Panc1 (cell line): ENCODE measurements at regions not wholly inside any gene's neighbourhood (a gene's known extent, or its start where the extent isn't known, plus 50 kb on each side); places are given as distances from the start of the nearest gene placed in this dataset.

ENCODE experiments used
- ATAC-seq: fragments of 200-7000 bp; cut with Tn5 transposase; 2 replicates; pipeline ENCODE4 v1.9.1; 2020; ENCODE audit warnings: mild to moderate bottlenecking, moderate library complexity
- BruUV-seq: library from RNA; stranded (reverse); fragments of 400-500 nt; replicated peaks from 2 replicates; lab custom pipeline; 2021; lab: Mats Ljungman, UMichigan
- CTCF ChIA-PET: fragments of 300-600 bp; sonication (Branson Sonifier 250); formaldehyde crosslinking; loops from one replicate; lab custom pipeline; 2022; ENCODE audit warnings: antibody characterized with exemption; lab: Charles Lee
- POLR2A ChIA-PET: fragments of 300-600 bp; sonication (Branson Sonifier 250); formaldehyde crosslinking; loops from one replicate; lab custom pipeline; 2022; ENCODE audit warnings: antibody characterized with exemption; lab: Charles Lee
- DNase-seq: peaks from one replicate; pipeline ENCODE4 v3.0.0-alpha.2; 2010; ENCODE audit warnings: low read depth, low spot score
- H3K27ac ChIP-seq: 2 replicates; pipeline ENCODE4 v1.5.1; 2011; ENCODE audit warnings: mild to moderate bottlenecking, low read length, inconsistent platforms
- H3K27me3 ChIP-seq: fragments of 200-500 bp; sonication (Bioruptor generic); 2 replicates; pipeline ENCODE4 v1.6.0; 2014; ENCODE audit warnings: low read length, inconsistent platforms; ENCODE audit not compliant: control insufficient read depth, insufficient read depth
- H3K36me3 ChIP-seq: fragments of 200-500 bp; sonication (Bioruptor generic); 2 replicates; pipeline ENCODE4 v1.5.1; 2014; ENCODE audit warnings: inconsistent platforms, mild to moderate bottlenecking, low read length, moderate library complexity; ENCODE audit not compliant: control insufficient read depth, insufficient read depth
- H3K4me1 ChIP-seq: 2 replicates; pipeline ENCODE4 v1.5.1; 2011; ENCODE audit warnings: inconsistent platforms, mild to moderate bottlenecking, low read length, moderate library complexity; ENCODE audit not compliant: control insufficient read depth, insufficient read depth
- H3K4me3 ChIP-seq, 2 experiments: 2 replicates each; pipeline ENCODE4 v1.5.1; 2011 to 2012; ENCODE audit warnings: low read depth in 2 of 2, low read length in 2 of 2, mild to moderate bottlenecking in 2 of 2, inconsistent platforms in 1 of 2, moderate library complexity in 1 of 2
- H3K9me3 ChIP-seq: fragments of 200-500 bp; sonication (Bioruptor generic); 2 replicates; pipeline ENCODE4 v1.5.1; 2014; ENCODE audit warnings: low read depth, mild to moderate bottlenecking, inconsistent platforms, low read length, moderate library complexity; ENCODE audit not compliant: control insufficient read depth, insufficient read depth
- POLR2AphosphoS5 ChIP-seq: IDR thresholded peaks from 2 replicates; pipeline ENCODE4 v1.6.1; 2012; ENCODE audit warnings: mild to moderate bottlenecking, low read depth, low read length, moderate library complexity
- SIN3A ChIP-seq: IDR thresholded peaks from 2 replicates; pipeline ENCODE4 v1.6.1; 2012; ENCODE audit warnings: low read depth, mild to moderate bottlenecking, low read length, moderate library complexity, borderline replicate concordance; ENCODE audit not compliant: insufficient read depth
- TCF7L2 ChIP-seq: IDR thresholded peaks from 2 replicates; pipeline ENCODE4 v1.6.1; 2011; ENCODE audit warnings: mild to moderate bottlenecking, low read depth, low read length, inconsistent platforms
- in situ Hi-C: cut with HindIII; loops from 2 replicates; pipeline ENCODE4 v1.10.0; 2016; ENCODE audit warnings: low sequenced_read_pairs, low pct_unique_long_range_greater_than_20kb
- intact Hi-C: fragments of 100-400 bp; cut with micrococcal nuclease; formaldehyde crosslinking; loops from one replicate; pipeline ENCODE4 v1.10.0; 2022; ENCODE audit not compliant: unreplicated experiment
- TF ChIP-seq, protein P1 (sequence below), 2 experiments: IDR thresholded peaks; 2 replicates each; pipeline ENCODE4 v1.6.1; 2011 to 2012; ENCODE audit warnings: low read depth in 2 of 2, control low read depth in 1 of 2, low read length in 1 of 2, mild to moderate bottlenecking in 1 of 2, moderate library complexity in 1 of 2; ENCODE audit not compliant: insufficient read depth in 1 of 2
- TF ChIP-seq, protein P2 (sequence below): fragments of 450-650 bp; IDR thresholded peaks from 2 replicates; pipeline ENCODE4 v1.5.1; 2017; ENCODE audit warnings: mild to moderate bottlenecking

DNA sequence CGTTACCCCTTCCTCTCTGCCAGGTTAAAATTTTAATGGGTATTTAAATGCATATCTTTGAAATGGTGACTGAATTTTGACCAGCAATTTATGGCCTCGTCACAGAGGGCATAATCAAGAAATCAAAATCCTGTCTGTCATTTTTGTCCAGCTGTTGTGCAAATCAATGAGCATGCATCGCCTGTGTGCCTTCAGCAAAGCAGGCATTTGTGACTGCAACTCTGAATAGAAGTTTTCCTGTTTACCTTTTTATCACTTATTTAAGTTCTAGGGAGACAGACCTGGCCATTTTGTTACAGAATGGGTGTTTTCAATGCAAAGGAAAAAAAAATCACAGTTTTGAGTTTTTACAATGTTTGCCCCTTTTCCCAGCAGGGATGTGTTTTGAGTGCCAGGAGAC lies 107.4 kb downstream of the PPM1A start:
- BruUV-seq = no TSS peak
- intact Hi-C loops = no loop called here
- TF ChIP-seq, protein P1, sequence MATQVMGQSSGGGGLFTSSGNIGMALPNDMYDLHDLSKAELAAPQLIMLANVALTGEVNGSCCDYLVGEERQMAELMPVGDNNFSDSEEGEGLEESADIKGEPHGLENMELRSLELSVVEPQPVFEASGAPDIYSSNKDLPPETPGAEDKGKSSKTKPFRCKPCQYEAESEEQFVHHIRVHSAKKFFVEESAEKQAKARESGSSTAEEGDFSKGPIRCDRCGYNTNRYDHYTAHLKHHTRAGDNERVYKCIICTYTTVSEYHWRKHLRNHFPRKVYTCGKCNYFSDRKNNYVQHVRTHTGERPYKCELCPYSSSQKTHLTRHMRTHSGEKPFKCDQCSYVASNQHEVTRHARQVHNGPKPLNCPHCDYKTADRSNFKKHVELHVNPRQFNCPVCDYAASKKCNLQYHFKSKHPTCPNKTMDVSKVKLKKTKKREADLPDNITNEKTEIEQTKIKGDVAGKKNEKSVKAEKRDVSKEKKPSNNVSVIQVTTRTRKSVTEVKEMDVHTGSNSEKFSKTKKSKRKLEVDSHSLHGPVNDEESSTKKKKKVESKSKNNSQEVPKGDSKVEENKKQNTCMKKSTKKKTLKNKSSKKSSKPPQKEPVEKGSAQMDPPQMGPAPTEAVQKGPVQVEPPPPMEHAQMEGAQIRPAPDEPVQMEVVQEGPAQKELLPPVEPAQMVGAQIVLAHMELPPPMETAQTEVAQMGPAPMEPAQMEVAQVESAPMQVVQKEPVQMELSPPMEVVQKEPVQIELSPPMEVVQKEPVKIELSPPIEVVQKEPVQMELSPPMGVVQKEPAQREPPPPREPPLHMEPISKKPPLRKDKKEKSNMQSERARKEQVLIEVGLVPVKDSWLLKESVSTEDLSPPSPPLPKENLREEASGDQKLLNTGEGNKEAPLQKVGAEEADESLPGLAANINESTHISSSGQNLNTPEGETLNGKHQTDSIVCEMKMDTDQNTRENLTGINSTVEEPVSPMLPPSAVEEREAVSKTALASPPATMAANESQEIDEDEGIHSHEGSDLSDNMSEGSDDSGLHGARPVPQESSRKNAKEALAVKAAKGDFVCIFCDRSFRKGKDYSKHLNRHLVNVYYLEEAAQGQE (IDR thresholded peaks at IDR 0.05; ENCODE audit: insufficient read depth in 1 of 2, low read depth in 2 of 2, low read length in 1 of 2) = no peak
- TF ChIP-seq, protein P2, sequence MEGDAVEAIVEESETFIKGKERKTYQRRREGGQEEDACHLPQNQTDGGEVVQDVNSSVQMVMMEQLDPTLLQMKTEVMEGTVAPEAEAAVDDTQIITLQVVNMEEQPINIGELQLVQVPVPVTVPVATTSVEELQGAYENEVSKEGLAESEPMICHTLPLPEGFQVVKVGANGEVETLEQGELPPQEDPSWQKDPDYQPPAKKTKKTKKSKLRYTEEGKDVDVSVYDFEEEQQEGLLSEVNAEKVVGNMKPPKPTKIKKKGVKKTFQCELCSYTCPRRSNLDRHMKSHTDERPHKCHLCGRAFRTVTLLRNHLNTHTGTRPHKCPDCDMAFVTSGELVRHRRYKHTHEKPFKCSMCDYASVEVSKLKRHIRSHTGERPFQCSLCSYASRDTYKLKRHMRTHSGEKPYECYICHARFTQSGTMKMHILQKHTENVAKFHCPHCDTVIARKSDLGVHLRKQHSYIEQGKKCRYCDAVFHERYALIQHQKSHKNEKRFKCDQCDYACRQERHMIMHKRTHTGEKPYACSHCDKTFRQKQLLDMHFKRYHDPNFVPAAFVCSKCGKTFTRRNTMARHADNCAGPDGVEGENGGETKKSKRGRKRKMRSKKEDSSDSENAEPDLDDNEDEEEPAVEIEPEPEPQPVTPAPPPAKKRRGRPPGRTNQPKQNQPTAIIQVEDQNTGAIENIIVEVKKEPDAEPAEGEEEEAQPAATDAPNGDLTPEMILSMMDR = no peak
- TF ChIP-seq POLR2AphosphoS5 (no peak), TCF7L2 (no peak), SIN3A (no peak)
- POLR2A ChIA-PET = no interaction called here
- no peaks in the 10 kb centered on the region for H3K27me3 ChIP-seq
- no peak for ATAC-seq
- H3K4me1 ChIP-seq = no peaks in the 10 kb centered on the region
- CTCF ChIA-PET = no interaction called here
- DNase-seq = no peak
- no peaks in the 10 kb centered on the region for H3K9me3 ChIP-seq
- H3K27ac ChIP-seq = no peak overlapping the region
- H3K4me3 ChIP-seq = no peak overlapping the region
- H3K36me3 ChIP-seq = no peaks in the 10 kb centered on the region; the same call in 1 of the 2 replicates
- in situ Hi-C loops = no loop called here

DNA sequence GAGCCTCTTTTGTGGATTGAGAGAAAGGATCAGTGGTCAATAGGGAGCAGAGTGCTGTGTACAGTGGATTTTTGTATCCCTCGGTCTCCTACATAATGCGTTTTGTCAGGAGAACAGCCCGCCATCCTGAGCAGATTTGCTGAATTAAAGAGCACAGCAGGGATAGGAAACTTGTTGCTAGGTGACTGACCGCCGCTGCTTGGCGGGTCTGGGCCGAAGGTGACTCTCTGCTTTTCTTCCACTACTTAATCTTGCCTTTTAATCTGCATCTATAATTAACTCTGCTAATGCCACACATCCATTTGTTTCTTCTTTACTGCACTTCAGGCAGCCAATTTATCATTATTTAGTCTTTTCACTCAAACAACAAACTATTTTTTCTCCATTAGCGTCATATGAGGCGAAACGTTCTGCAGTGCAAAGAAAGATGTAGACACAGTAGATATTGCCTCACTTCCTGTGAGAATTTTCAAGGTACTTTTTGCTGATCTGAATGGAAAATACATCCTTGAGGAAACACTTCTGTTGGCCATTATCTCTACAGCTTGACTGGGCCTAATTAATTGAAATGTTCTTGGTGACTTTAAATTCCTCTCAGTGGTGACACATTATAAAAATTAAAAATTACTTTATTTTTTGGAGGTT lies 108.0 kb downstream of the PPM1A start:
- no peak for ATAC-seq
- BruUV-seq = no TSS peak
- in situ Hi-C loops (no loop called here), intact Hi-C loops (no loop called here)
- Histone ChIP-seq H3K27ac (no peak overlapping the region), H3K4me1 (no peaks in the 10 kb centered on the region), H3K4me3 (no peak overlapping the region), H3K36me3 (no peaks in the 10 kb centered on the region; the same call in 1 of the 2 replicates), H3K27me3 (no peaks in the 10 kb centered on the region), H3K9me3 (no peaks in the 10 kb centered on the region)
- no peak for DNase-seq
- TF ChIP-seq POLR2AphosphoS5 (no peak), SIN3A (no peak), TCF7L2 (no peak)
- TF ChIP-seq, protein P1 (IDR thresholded peaks at IDR 0.05; ENCODE audit: insufficient read depth in 1 of 2, low read depth in 2 of 2, low read length in 1 of 2) = no peak
- TF ChIP-seq, protein P2 = no peak
- POLR2A ChIA-PET = no interaction called here
- CTCF ChIA-PET = no interaction called here
